ENCODE measurements at regions not wholly inside any gene's neighbourhood (a gene's known extent, or its start where the extent isn't known, plus 50 kb on each side); places are given as distances from the start of the nearest gene placed in this dataset.

- Histone ChIP-seq H3F3A (replicated peaks; ENCODE audit: low read depth) (no peaks in the 10 kb centered on the region), H3K4me1 (ENCODE audit: insufficient read depth) (no peaks in the 10 kb centered on the region), H3K79me2 (replicated peaks; ENCODE audit: insufficient read depth) (no peaks in the 10 kb centered on the region), H3K9me2 (ENCODE audit: insufficient read depth) (no peaks in the 10 kb centered on the region), H3K4me3 (no peak overlapping the region), H3K27ac (ENCODE audit: low read depth) (no peak overlapping the region), H3K36me3 (ENCODE audit: insufficient read depth) (no peaks in the 10 kb centered on the region), H2AFZ (no peak overlapping the region), H3K4me2 (no peak overlapping the region), H3K27me3 (ENCODE audit: insufficient read depth) (no peaks in the 10 kb centered on the region), H4K20me1 (replicated peaks; ENCODE audit: insufficient read depth) (no peaks in the 10 kb centered on the region)
- no peak overlapping the region for H3K27ac Mint-ChIP-seq
- no peak overlapping the region for H3K4me3 Mint-ChIP-seq
- no peak for TF ChIP-seq ZNF462 (CRISPR knock-in tag; IDR thresholded peaks at IDR 0.05)
- no peak for TF ChIP-seq EZH2 (IDR thresholded peaks at IDR 0.05; ENCODE audit: low read depth, unreplicated experiment)
- no peak for TF ChIP-seq NANOG (IDR thresholded peaks at IDR 0.05; ENCODE audit: borderline replicate concordance)
- no peak for TF ChIP-seq EZH2phosphoT487 (IDR thresholded peaks at IDR 0.05; ENCODE audit: unreplicated experiment)
- TF ChIP-seq ZNF331 (CRISPR knock-in tag; IDR thresholded peaks at IDR 0.05; ENCODE audit: low read depth), result no peak
- DNase-seq (ENCODE audit: low spot score), result no peak
- no peak for ATAC-seq
- no peaks in the 10 kb centered on the region for H3K36me3 Mint-ChIP-seq (ENCODE audit: low read depth)
- no peaks in the 10 kb centered on the region for H3K27me3 Mint-ChIP-seq (ENCODE audit: insufficient read depth, low read depth, poor library complexity)
- H3K4me1 Mint-ChIP-seq, result no peaks in the 10 kb centered on the region
- peaks cover 4% of the 10 kb centered on the region; the same call in 2 of the 3 replicates for H3K9me3 Mint-ChIP-seq
These were observed 363.6 kb downstream of the RFPL4B start for GRCh38 chr6:112710710-112711109.

GRCh38 chr6:112713402-112713801 is 366.3 kb downstream of the RFPL4B start:
- Histone ChIP-seq H3K9me2 (ENCODE audit: insufficient read depth) (no peaks in the 10 kb centered on the region; the same call in 1 of the 2 replicates), H3K27ac (ENCODE audit: low read depth) (no peak overlapping the region), H3K79me2 (replicated peaks; ENCODE audit: insufficient read depth) (no peaks in the 10 kb centered on the region), H4K20me1 (replicated peaks; ENCODE audit: insufficient read depth) (no peaks in the 10 kb centered on the region), H3K36me3 (ENCODE audit: insufficient read depth) (no peaks in the 10 kb centered on the region), H3K4me2 (no peak overlapping the region), H2AFZ (no peak overlapping the region), H3K27me3 (ENCODE audit: insufficient read depth) (no peaks in the 10 kb centered on the region), H3K4me3 (no peak overlapping the region), H3F3A (replicated peaks; ENCODE audit: low read depth) (no peaks in the 10 kb centered on the region), H3K4me1 (ENCODE audit: insufficient read depth) (no peaks in the 10 kb centered on the region)
- Mint-ChIP-seq H3K27me3 (ENCODE audit: insufficient read depth, low read depth, poor library complexity) (no peaks in the 10 kb centered on the region), H3K4me1 (no peaks in the 10 kb centered on the region), H3K27ac (no peak overlapping the region), H3K9me3 (no peaks in the 10 kb centered on the region), H3K4me3 (no peak overlapping the region), H3K36me3 (ENCODE audit: low read depth) (no peaks in the 10 kb centered on the region)
- DNase-seq (ENCODE audit: low spot score) (no peak), ATAC-seq (no peak)
- no peak for TF ChIP-seq JUNB (IDR thresholded peaks at IDR 0.05; ENCODE audit: unreplicated experiment)
